A673 (cell line): ENCODE measurements at regions not wholly inside any gene's neighbourhood (a gene's known extent, or its start where the extent isn't known, plus 50 kb on each side); places are given as distances from the start of the nearest gene placed in this dataset.

Source experiments
- BruUV-seq: library from RNA; stranded (reverse); fragments of 400-500 nt; replicated peaks from 2 replicates; lab custom pipeline; 2021; lab: Mats Ljungman, UMichigan
- CTCF ChIA-PET: fragments of 300-600 bp; sonication (Branson Sonifier 250); formaldehyde crosslinking; loops from one replicate; lab custom pipeline; 2022; ENCODE audit warnings: antibody characterized with exemption; lab: Charles Lee
- POLR2A ChIA-PET: fragments of 300-600 bp; sonication (Branson Sonifier 250); formaldehyde crosslinking; loops from one replicate; lab custom pipeline; 2022; ENCODE audit warnings: antibody characterized with exemption; ENCODE audit not compliant: low non-redundant PET; lab: Charles Lee
- DNase-seq: peaks from one replicate; pipeline ENCODE4 v3.0.0-alpha.2; 2015; ENCODE audit warnings: low spot score
- H3K27ac ChIP-seq: fragments of 200-600 bp; sonication (generic); 2 replicates; pipeline ENCODE4 v1.5.1; 2016; ENCODE audit warnings: mixed run types, low read depth, mild to moderate bottlenecking, mixed read lengths, antibody characterized with exemption, low read length; ENCODE audit not compliant: poor library complexity, severe bottlenecking
- H3K27me3 ChIP-seq: fragments of 200-600 bp; sonication (generic); replicated peaks from 2 replicates; pipeline ENCODE4 v1.6.1; 2017; ENCODE audit warnings: mixed run types, low read depth, mild to moderate bottlenecking, mixed read lengths, antibody characterized with exemption, low read length; ENCODE audit not compliant: insufficient read depth, poor library complexity
- H3K36me3 ChIP-seq: fragments of 200-600 bp; sonication (generic); 2 replicates; pipeline ENCODE4 v1.6.1; 2016; ENCODE audit warnings: mixed run types, mild to moderate bottlenecking, mixed read lengths, antibody characterized with exemption, low read length; ENCODE audit not compliant: insufficient read depth, poor library complexity, severe bottlenecking
- H3K4me1 ChIP-seq: fragments of 200-600 bp; sonication (generic); 2 replicates; pipeline ENCODE4 v1.6.1; 2017; ENCODE audit warnings: mixed run types, mild to moderate bottlenecking, mixed read lengths, antibody characterized with exemption, low read length; ENCODE audit not compliant: insufficient read depth, poor library complexity, severe bottlenecking
- H3K4me3 ChIP-seq: fragments of 200-600 bp; sonication (generic); 2 replicates; pipeline ENCODE4 v1.5.1; 2016; ENCODE audit warnings: low read depth, mixed run types, mild to moderate bottlenecking, mixed read lengths, low read length; ENCODE audit not compliant: poor library complexity, severe bottlenecking
- H3K9me3 ChIP-seq: fragments of 200-600 bp; sonication (generic); 2 replicates; pipeline ENCODE4 v1.6.1; 2016; ENCODE audit warnings: mixed run types, low read depth, mild to moderate bottlenecking, mixed read lengths, antibody characterized with exemption, low read length; ENCODE audit not compliant: poor library complexity, severe bottlenecking
- CTCF ChIP-seq: fragments of 300-800, 200-600 bp; sonication (generic); conservative IDR thresholded peaks from 2 replicates; pipeline ENCODE4 v1.5.1; 2017; ENCODE audit warnings: low read depth, mild to moderate bottlenecking, antibody characterized with exemption, low read length, moderate library complexity, mixed read lengths
- EZH2 ChIP-seq: fragments of 200-600 bp; sonication (generic); IDR thresholded peaks from 2 replicates; pipeline ENCODE4 v1.6.1; 2017; ENCODE audit warnings: borderline replicate concordance, low read depth, mild to moderate bottlenecking, mixed read lengths, antibody characterized with exemption, low read length; ENCODE audit not compliant: poor library complexity, severe bottlenecking
- intact Hi-C: fragments of 100-400 bp; cut with micrococcal nuclease; formaldehyde crosslinking; loops from one replicate; pipeline ENCODE4 v1.10.0; 2022; ENCODE audit not compliant: unreplicated experiment

GRCh38 chr1:8082945-8083344 lies 56.8 kb upstream of the ERRFI1 start:
- no peak for DNase-seq
- Histone ChIP-seq H3K36me3 (no peaks in the 10 kb centered on the region), H3K4me3 (no peak overlapping the region), H3K9me3 (no peaks in the 10 kb centered on the region), H3K4me1 (no peaks in the 10 kb centered on the region), H3K27me3 (peaks cover 3% of the 10 kb centered on the region), H3K27ac (no peak overlapping the region)
- no peak for TF ChIP-seq EZH2
- no peak for TF ChIP-seq CTCF
- ChIA-PET CTCF (no interaction called here), POLR2A (no interaction called here)
- BruUV-seq: no TSS peak
- intact Hi-C loops: no loop called here

- TF ChIP-seq CTCF (no peak), EZH2 (no peak)
- H3K27ac ChIP-seq: no peak overlapping the region
- no peaks in the 10 kb centered on the region for H3K4me1 ChIP-seq
- no peak overlapping the region for H3K4me3 ChIP-seq
- H3K27me3 ChIP-seq: no peaks in the 10 kb centered on the region
- POLR2A ChIA-PET: no interaction called here
- H3K9me3 ChIP-seq: no peaks in the 10 kb centered on the region
- no TSS peak for BruUV-seq
- CTCF ChIA-PET: interaction anchor here (0.5 kb wide), 1 partner anchor 364 kb away, joined by 6 read pairs; no protein-coding TSS in a partner anchor
- H3K36me3 ChIP-seq: no peaks in the 10 kb centered on the region
- intact Hi-C loops: no loop called here
- no peak for DNase-seq
These were observed 52.1 kb upstream of the ERRFI1 start for GRCh38 chr1:8078176-8078671.

- no peak for DNase-seq
- ChIA-PET POLR2A (no interaction called here), CTCF (interaction anchor here (0.6 kb wide), 1 partner anchor 10 kb away, joined by 3 read pairs; no protein-coding TSS in a partner anchor)
- Histone ChIP-seq H3K4me3 (no peak overlapping the region), H3K4me1 (no peaks in the 10 kb centered on the region), H3K27me3 (no peaks in the 10 kb centered on the region), H3K27ac (no peak overlapping the region), H3K9me3 (no peaks in the 10 kb centered on the region), H3K36me3 (no peaks in the 10 kb centered on the region)
- intact Hi-C loops: no loop called here
- TF ChIP-seq CTCF (no peak), EZH2 (no peak)
- BruUV-seq: no TSS peak
These were observed 51.5 kb upstream of the ERRFI1 start for GRCh38 chr1:8077602-8078001.
